Right hindlimb (tissue), 1 donor: ENCODE measurements at regions not wholly inside any gene's neighbourhood (a gene's known extent, or its start where the extent isn't known, plus 50 kb on each side); places are given as distances from the start of the nearest gene placed in this dataset.
A peak's percentile ranks its signal among the peaks of the same experiment; 100 is the strongest.
"Not testable (repeated sequence)": the region's sequence is repeated elsewhere in the genome, so short reads cannot be mapped to it uniquely, and the experiment has no call there.

Source experiments
- DNase-seq: peaks from one replicate; pipeline ENCODE4 v3.0.0-alpha.2; 2018

DNA sequence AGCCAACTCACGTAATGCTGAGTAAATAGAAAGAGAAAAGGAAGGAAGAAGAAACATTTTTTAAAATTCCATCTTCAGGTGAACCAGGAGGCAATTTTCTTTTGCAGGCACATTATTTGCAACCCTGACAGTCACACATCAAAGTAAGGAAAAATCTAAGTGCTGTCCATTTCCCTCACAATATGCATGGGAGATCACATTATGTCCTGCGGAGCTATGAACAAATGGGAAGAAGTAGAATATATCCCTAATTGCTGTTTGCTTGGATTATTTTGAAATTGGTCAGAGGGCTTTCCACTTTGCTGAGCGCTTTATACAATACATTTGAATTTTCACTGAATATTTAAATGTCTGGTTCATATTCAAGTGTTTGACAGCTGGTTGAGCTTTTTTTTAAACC lies 133.8 kb upstream of the API5 start:
- DNase-seq: no peak

DNA sequence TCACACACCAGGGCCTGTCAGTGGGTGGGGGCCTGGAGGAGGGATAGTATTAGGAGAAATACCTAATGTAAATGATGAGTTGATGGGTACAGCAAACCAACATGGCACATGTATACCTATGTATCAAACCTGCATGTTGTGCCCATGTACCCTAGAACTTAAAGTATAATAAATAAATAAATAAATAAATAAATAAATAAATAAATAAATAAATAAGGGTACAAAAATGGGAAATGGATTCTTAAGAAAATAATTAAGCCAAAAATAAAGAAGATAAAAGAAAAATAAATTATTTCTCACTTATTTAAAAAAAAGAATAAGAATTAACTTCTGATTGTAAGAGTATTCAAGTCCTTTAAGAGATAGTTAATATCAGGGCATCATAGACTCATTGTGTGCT lies 117.3 kb upstream of the API5 start:
- DNase-seq: not testable (repeated sequence)

DNA sequence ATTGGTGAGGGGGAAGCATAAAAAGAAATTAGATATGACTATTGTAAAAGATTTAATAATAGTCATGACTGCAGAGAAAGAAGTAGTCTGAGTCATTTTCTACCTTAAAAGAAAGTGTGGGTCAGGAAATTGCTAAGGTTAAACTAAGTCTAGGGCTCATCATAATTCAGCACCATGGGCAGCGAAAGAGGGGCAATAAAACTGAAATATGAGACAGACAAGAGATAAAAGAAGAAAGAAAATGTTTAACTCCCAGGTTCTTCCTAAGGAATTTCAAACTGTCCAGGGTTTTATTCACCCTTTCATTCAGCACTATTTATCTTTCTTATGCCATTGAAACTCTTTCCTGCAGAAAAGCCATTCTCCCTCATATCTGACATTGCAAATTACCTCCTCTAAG lies 114.4 kb upstream of the API5 start:
- no peak for DNase-seq

DNA sequence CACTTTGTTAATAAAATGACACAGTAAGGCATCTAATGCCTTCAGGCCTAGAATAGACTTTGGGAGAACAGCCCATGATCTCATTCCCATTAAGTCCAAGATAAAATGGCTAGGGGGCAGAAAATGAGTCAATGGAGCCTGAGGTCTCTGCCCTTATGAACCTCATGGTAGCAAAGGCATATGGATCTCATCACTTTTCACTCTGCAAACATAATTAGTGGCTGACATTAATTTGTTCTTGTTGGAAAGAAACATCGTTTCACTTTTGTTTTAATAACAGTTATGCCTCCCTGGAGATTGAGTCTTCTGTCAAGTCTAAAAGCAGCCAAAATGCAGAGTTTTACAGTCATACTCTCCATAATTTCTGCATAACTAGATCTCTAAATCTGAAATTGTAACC lies 111.8 kb upstream of the API5 start:
- no peak for DNase-seq

DNA sequence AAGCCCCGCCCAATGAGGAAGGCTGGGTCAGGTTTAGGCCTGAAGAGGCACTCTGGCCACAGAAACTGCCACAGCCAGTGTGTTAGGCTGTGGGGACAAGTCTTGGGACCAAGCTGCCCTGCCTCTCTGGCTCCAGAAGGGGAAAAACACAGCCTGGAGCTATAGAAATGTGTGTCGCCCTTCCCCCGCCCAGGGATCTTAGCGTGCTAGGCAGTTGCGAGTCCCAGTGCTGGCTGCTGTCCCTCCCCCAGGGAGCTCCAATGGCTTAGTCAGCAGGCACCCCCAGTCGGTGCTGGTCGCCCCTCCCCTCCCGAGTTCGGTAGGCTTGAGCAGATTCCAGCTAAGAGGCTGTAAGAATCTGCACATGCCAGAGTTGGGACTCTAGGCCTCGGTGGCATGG lies 99.5 kb upstream of the API5 start:
- no peak for DNase-seq

DNA sequence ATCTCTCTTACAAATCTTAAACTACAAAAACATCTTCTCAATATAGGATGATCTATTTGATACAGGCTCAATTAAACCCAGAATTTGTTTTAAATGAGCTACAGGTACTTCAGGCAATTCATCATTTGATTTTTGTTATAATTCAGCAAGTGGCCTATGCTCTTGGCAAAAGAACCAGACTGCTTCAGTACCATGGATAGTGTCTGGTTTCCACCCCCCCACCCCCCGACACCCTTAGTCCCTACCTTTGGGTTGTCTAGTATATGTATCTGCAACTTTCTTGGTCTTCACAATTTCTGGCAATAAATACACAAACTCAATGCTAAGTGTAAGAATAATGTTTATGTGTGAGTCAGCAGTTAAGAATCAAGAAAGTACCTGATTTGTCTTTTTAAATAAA lies 97.3 kb upstream of the API5 start:
- DNase-seq: no peak

DNA sequence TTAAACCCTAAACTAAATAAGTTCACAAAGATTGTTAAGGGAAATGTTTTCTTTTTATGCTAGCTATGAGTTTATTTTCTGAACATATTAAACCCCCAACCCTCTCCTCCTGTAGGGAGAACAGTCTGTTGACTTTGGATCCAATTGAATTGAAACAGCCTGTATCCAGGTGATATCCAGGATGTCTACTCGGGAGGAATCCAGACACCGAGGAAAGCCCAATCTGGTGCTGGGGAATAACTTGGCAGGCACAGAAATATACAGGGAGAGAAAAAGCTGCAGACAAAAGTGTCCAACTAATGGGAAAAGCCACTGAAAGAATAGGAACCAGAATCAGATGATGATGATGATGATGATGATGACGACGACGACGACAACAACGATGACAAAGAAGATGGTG lies 93.9 kb upstream of the API5 start:
- DNase-seq: no peak

DNA sequence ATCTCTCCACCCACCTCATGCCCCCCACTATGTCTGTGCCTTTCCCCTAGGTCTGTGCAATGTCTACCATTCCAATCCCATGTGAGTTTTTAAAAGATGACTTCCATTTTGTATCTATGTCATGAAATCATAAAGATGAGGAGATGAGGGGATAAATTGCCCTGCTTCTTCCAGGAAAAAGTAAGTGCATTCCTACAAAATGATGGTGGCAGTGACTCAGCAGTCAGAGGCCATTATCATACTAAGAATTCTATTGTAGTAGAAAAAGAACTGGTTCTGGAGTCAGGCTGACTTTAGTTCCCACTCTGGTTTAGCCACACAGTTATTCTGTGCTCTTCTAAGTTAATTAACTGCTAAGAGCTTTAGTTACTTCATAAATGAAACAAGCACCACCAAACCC lies 89.6 kb upstream of the API5 start:
- DNase-seq: no peak

DNA sequence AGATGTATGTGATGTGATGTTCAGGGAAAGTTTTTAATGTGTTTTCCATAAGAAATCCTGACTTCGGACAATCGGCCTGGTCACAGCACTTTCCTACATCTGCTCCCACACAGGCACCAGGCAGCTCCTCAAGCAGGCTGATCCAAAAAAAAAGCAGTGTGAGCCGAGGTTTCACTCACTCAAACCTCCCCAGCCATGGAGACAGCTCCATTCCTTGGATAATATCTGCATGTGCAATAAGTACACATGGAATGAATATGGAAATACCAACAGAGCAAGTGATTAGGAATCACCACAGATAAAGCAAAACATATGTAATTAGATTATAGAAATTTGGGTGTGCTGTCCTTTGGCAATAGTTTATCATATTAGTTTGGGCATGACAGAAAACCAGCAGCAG lies 88.8 kb upstream of the API5 start:
- no peak for DNase-seq

DNA sequence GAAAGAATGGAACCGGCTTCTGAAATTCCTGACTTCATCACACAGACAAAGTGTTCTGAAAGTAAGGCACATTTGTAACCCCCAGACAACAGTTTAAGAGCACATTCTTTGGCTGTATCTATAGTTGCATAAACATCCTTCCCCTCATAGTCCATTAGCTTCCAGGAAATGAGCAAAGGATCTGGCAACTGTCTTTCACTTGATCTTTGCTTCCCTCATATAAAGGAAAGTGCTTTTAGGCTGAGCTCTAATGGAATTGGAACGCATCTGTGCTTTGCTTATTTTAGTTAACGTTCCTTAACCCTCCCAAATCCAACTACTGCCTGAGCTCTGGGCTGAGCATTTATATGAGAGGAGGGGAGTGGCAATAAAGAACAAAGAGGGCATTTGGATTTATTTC lies 76.9 kb upstream of the API5 start:
- peak; percentile 52 for DNase-seq

DNA sequence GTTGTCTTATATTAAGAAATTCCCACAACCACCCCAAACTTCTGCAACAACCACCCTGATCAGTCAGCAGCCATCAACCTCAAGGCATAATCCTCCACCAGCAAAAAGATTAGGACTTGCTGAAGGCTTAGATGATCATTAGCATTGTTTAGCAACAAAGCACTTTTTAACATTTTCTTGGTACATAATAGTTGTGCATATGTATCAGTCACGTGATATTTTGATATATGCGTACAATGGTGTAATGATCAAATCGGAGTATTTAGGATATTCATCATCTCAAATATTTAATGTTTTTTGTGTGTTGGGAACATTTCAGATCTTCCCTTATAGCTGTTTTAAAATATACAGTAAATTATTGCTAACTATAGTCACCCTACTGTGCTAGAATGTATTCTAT lies 73.5 kb upstream of the API5 start:
- DNase-seq: no peak

DNA sequence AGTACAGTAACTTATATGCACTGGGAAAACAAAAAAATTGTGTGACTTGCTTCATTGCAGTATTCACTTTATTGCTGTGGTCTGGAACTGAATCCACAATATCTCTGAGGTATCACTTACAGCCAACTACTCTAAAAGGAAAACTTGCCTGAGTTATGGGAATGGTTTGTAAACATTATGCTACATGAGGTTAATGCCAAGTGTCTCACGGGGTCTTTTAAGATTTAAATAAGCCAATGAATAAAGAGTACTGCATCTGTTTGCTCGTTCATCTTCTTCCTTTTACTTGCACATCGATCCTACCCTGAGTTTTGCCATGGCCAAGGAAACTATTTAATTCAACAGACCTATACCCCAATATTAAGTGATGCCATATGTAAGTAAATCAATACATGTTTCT lies 72.0 kb upstream of the API5 start:
- no peak for DNase-seq

DNA sequence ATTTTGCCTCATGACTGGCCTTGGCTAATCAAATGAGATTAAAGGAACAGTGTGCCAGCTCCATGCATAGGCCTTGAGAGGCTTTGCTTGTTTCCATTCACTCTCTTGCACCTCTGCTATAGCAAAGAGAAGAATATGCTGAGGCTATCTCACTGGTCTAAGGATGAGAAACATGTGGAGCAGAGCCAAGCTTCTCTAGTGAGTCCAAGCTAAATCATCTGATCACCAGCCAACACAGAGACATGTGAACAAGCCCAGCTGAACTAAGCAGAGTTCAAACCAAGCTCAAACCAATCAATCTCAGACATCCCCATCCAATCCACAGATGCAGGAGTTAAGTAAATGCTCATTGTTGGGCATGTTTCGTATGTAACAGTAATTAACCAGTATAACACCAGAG lies 69.4 kb upstream of the API5 start:
- peak; percentile 25 for DNase-seq

DNA sequence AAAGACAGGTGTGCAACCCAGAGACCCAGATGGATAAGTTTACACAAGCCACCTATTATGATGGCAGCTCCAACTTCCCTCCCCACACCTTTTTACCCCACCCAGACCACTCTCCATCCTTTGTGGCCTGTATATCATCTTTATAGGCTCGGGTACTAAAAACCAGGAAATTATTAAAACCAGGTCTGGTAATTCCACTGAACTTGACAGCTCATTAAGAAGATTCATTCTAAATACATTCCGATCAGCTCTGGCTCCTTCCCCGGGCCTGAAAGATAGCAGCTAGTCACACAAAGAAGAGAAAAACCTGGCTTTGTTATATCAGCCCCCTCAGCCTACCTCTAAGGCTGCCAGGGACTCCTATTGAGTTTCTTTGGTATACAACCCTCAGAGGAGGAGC lies 67.9 kb upstream of the API5 start:
- no peak for DNase-seq

DNA sequence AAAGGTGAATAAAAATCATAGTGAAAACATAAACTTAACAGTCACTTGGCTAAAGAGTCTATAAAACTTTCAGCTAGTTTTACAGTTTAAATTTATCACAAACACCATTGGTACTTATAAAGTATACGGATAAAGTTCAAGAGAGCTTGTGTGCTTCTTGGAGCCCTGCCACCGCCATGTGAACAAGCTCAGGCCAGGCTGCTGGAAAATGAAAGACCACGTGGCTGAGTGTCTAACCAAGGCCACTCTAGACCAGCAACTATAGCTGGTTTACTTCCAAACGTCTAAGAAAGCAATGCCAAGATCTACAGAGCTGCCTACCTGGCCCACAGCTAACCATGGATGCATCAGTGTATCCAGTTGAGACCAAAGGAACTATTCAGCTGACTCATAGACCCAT lies 66.3 kb upstream of the API5 start:
- DNase-seq: no peak

DNA sequence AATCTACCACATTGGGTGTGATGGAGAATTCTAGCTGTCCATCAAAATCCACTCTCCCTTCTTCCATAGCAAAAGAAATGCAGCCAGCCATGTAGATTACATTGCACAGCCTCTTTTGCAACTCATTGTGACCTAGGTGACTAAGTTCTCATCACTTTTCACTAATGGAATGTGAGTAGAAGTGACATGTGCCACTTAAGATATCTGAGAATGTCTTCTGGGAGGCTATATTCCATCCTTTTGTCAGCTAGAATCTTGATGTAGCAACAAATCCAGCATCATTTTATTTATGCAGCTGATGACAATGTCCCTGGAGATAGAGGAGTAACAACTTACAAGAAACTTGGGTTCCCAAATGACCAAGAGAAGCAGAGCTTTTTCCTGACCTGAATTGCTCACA lies 61.5 kb upstream of the API5 start:
- DNase-seq: no peak

DNA sequence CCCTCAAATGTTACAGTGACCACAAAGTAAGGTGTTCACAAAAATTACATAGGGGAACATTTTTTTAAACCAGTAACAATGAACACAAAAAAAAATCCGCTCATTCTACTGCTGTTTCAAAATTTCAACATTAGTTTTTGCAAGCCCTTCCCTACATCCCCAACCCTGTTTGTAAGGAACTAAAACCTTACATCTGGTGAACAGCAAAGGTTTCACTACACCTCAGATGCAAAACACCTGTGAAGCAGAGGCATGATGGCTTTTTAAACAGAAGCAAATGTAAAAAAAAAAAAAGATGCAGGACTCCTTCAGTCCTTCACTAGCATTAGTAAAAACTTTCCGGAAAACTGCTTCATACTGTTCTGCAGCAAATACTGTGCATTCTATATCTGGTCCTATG lies 50.0 kb upstream of the API5 start:
- no peak for DNase-seq
